Activated naive CD8-positive, alpha-beta T cell (primary cell): ENCODE measurements at regions not wholly inside any gene's neighbourhood (a gene's known extent, or its start where the extent isn't known, plus 50 kb on each side); places are given as distances from the start of the nearest gene placed in this dataset.
"Not testable (repeated sequence)": the region's sequence is repeated elsewhere in the genome, so short reads cannot be mapped to it uniquely, and the experiment has no call there.

Source experiments
- H3K27ac Mint-ChIP-seq: one replicate; pipeline ENCODE4 v1.8.0; 2021; ENCODE audit warnings: mixed read lengths
- H3K27me3 Mint-ChIP-seq: one replicate; pipeline ENCODE4 v1.8.0; 2021; ENCODE audit warnings: mixed read lengths
- H3K36me3 Mint-ChIP-seq: one replicate; pipeline ENCODE4 v1.8.0; 2021; ENCODE audit warnings: mixed read lengths
- H3K4me1 Mint-ChIP-seq: one replicate; pipeline ENCODE4 v1.8.0; 2021; ENCODE audit warnings: low read depth, mixed read lengths
- H3K4me3 Mint-ChIP-seq: one replicate; pipeline ENCODE4 v1.8.0; 2021; ENCODE audit warnings: mild to moderate bottlenecking, mixed read lengths
- H3K9me3 Mint-ChIP-seq: one replicate; pipeline ENCODE4 v1.8.0; 2021; ENCODE audit warnings: low read depth, mixed read lengths

GRCh38 chr14:106626942-106627588 is 1100.7 kb downstream of the TMEM121 start:
- not testable (repeated sequence) for H3K36me3 Mint-ChIP-seq, H3K4me3 Mint-ChIP-seq, H3K27ac Mint-ChIP-seq, H3K9me3 Mint-ChIP-seq, H3K4me1 Mint-ChIP-seq, H3K27me3 Mint-ChIP-seq

- no peaks in the 10 kb centered on the region for H3K36me3 Mint-ChIP-seq
- no peaks in the 10 kb centered on the region for H3K9me3 Mint-ChIP-seq
- H3K4me3 Mint-ChIP-seq: no peak overlapping the region
- peaks cover 3% of the 10 kb centered on the region for H3K27me3 Mint-ChIP-seq
- no peak overlapping the region for H3K27ac Mint-ChIP-seq
- peaks cover 3% of the 10 kb centered on the region for H3K4me1 Mint-ChIP-seq
These were observed 1105.5 kb downstream of the TMEM121 start for GRCh38 chr14:106631879-106632278.

GRCh38 chr14:106633721-106634120 is 1107.3 kb downstream of the TMEM121 start:
- Mint-ChIP-seq H3K27ac (no peak overlapping the region), H3K4me1 (peaks cover 4% of the 10 kb centered on the region), H3K9me3 (no peaks in the 10 kb centered on the region), H3K27me3 (peaks cover 3% of the 10 kb centered on the region), H3K36me3 (no peaks in the 10 kb centered on the region), H3K4me3 (no peak overlapping the region)

- Mint-ChIP-seq H3K4me3 (no peak overlapping the region), H3K27me3 (no peaks in the 10 kb centered on the region), H3K4me1 (peaks cover 4% of the 10 kb centered on the region), H3K36me3 (no peaks in the 10 kb centered on the region), H3K9me3 (no peaks in the 10 kb centered on the region), H3K27ac (no peak overlapping the region)
These were observed 1109.2 kb downstream of the TMEM121 start for GRCh38 chr14:106635569-106635968.

- H3K4me1 Mint-ChIP-seq, H3K27ac Mint-ChIP-seq, H3K27me3 Mint-ChIP-seq, H3K36me3 Mint-ChIP-seq, H3K9me3 Mint-ChIP-seq: not testable (repeated sequence)
- H3K4me3 Mint-ChIP-seq: peak overlapping the region; percentile 17
These were observed 1112.5 kb downstream of the TMEM121 start for GRCh38 chr14:106638786-106639452.

- peaks cover 5% of the 10 kb centered on the region for H3K27me3 Mint-ChIP-seq
- peaks cover 1% of the 10 kb centered on the region for H3K4me1 Mint-ChIP-seq
- H3K9me3 Mint-ChIP-seq: no peaks in the 10 kb centered on the region
- H3K27ac Mint-ChIP-seq: no peak overlapping the region
- no peaks in the 10 kb centered on the region for H3K36me3 Mint-ChIP-seq
- no peak overlapping the region for H3K4me3 Mint-ChIP-seq
These were observed 1115.7 kb downstream of the TMEM121 start for GRCh38 chr14:106642090-106642489.

GRCh38 chr14:106642971-106643370 is 1116.6 kb downstream of the TMEM121 start:
- not testable (repeated sequence) for H3K27me3 Mint-ChIP-seq, H3K36me3 Mint-ChIP-seq, H3K9me3 Mint-ChIP-seq, H3K27ac Mint-ChIP-seq, H3K4me1 Mint-ChIP-seq, H3K4me3 Mint-ChIP-seq

GRCh38 chr14:106648874-106649273 is 1122.5 kb downstream of the TMEM121 start:
- not testable (repeated sequence) for H3K36me3 Mint-ChIP-seq, H3K4me1 Mint-ChIP-seq, H3K27me3 Mint-ChIP-seq, H3K9me3 Mint-ChIP-seq, H3K27ac Mint-ChIP-seq, H3K4me3 Mint-ChIP-seq

- no peaks in the 10 kb centered on the region for H3K27me3 Mint-ChIP-seq
- H3K9me3 Mint-ChIP-seq: no peaks in the 10 kb centered on the region
- H3K36me3 Mint-ChIP-seq: no peaks in the 10 kb centered on the region
- H3K27ac Mint-ChIP-seq: no peak overlapping the region
- H3K4me3 Mint-ChIP-seq: no peak overlapping the region
- peaks cover under 1% of the 10 kb centered on the region for H3K4me1 Mint-ChIP-seq
These were observed 1124.6 kb downstream of the TMEM121 start for GRCh38 chr14:106651016-106651415.

- H3K27me3 Mint-ChIP-seq: no peaks in the 10 kb centered on the region
- no peak overlapping the region for H3K4me3 Mint-ChIP-seq
- H3K27ac Mint-ChIP-seq: no peak overlapping the region
- peaks cover 8% of the 10 kb centered on the region for H3K4me1 Mint-ChIP-seq
- H3K36me3 Mint-ChIP-seq: no peaks in the 10 kb centered on the region
- no peaks in the 10 kb centered on the region for H3K9me3 Mint-ChIP-seq
These were observed 1126.1 kb downstream of the TMEM121 start for GRCh38 chr14:106652494-106652893.

- Mint-ChIP-seq H3K4me1 (peaks cover 24% of the 10 kb centered on the region), H3K36me3 (no peaks in the 10 kb centered on the region), H3K27me3 (no peaks in the 10 kb centered on the region), H3K9me3 (no peaks in the 10 kb centered on the region), H3K27ac (no peak overlapping the region), H3K4me3 (no peak overlapping the region)
These were observed 1131.1 kb downstream of the TMEM121 start for GRCh38 chr14:106657460-106657859.

- not testable (repeated sequence) for H3K36me3 Mint-ChIP-seq, H3K9me3 Mint-ChIP-seq, H3K27me3 Mint-ChIP-seq, H3K27ac Mint-ChIP-seq, H3K4me3 Mint-ChIP-seq
- H3K4me1 Mint-ChIP-seq: peaks cover 29% of the 10 kb centered on the region
These were observed 1131.9 kb downstream of the TMEM121 start for GRCh38 chr14:106658066-106658860.

- H3K36me3 Mint-ChIP-seq, H3K27ac Mint-ChIP-seq, H3K9me3 Mint-ChIP-seq, H3K4me3 Mint-ChIP-seq, H3K27me3 Mint-ChIP-seq: not testable (repeated sequence)
- H3K4me1 Mint-ChIP-seq: peaks cover 31% of the 10 kb centered on the region
These were observed 1135.2 kb downstream of the TMEM121 start for GRCh38 chr14:106661561-106661960.

- Mint-ChIP-seq H3K36me3 (no peaks in the 10 kb centered on the region), H3K27ac (peak overlapping the region; percentile 50), H3K27me3 (peaks cover 4% of the 10 kb centered on the region), H3K9me3 (no peaks in the 10 kb centered on the region), H3K4me1 (peaks cover 23% of the 10 kb centered on the region), H3K4me3 (no peak overlapping the region)
These were observed 1136.7 kb downstream of the TMEM121 start for GRCh38 chr14:106662936-106663550.

GRCh38 chr14:106663805-106664410 is 1137.5 kb downstream of the TMEM121 start:
- H3K4me1 Mint-ChIP-seq: peaks cover 18% of the 10 kb centered on the region
- not testable (repeated sequence) for H3K27me3 Mint-ChIP-seq, H3K36me3 Mint-ChIP-seq, H3K4me3 Mint-ChIP-seq, H3K27ac Mint-ChIP-seq, H3K9me3 Mint-ChIP-seq
